ENCODE measurements at regions not wholly inside any gene's neighbourhood (a gene's known extent, or its start where the extent isn't known, plus 50 kb on each side); places are given as distances from the start of the nearest gene placed in this dataset.
"Not testable (repeated sequence)": the region's sequence is repeated elsewhere in the genome, so short reads cannot be mapped to it uniquely, and the experiment has no call there.

- DNase-seq, result no peak
These were observed 385.4 kb upstream of the GYPC start for GRCh38 chr2:126270587-126270986.

- DNase-seq, result no peak
These were observed 383.6 kb upstream of the GYPC start for GRCh38 chr2:126272401-126272800.

DNA sequence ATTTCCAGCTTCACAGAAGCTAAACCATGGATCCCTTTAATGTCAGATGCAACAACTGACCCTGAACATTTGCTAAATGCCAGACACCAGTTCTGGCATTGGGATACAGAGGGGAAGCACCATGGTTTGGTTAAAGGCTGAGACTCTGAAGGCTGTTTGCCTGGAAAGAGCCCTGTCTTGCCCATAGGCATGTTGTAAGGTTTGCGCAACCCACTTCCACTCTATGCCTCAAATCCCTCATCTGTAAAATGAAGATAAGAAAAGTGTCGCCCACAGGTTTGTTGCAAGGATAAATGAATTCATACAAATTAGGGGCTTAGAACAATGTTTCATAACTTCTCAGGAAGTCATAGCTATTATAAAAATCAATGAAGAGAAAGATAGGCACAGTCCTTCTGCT, 380.9 kb upstream of the GYPC start:
- DNase-seq, result no peak

GRCh38 chr2:126276268-126276667, 379.7 kb upstream of the GYPC start:
- DNase-seq, result not testable (repeated sequence)

GRCh38 chr2:126288362-126288761, 367.6 kb upstream of the GYPC start:
- DNase-seq, result no peak

DNA sequence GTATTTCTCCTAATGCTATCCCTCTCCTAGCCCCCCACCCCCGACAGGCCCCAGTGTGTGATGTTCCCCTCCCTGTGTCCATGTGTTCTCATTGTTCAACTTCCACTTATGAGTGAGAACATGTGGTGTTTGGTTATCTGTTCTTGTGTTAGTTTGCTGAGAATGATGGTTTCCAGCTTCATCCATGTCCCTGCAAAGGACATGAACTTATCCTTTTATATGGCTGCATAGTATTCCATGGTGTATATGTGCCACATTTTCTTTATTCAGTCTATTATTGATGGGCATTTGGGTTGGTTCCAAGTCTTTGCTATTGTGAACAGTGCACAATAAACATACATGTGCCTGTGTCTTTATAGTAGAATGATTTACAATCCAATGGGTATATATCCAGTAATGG, 362.0 kb upstream of the GYPC start:
- not testable (repeated sequence) for DNase-seq

DNA sequence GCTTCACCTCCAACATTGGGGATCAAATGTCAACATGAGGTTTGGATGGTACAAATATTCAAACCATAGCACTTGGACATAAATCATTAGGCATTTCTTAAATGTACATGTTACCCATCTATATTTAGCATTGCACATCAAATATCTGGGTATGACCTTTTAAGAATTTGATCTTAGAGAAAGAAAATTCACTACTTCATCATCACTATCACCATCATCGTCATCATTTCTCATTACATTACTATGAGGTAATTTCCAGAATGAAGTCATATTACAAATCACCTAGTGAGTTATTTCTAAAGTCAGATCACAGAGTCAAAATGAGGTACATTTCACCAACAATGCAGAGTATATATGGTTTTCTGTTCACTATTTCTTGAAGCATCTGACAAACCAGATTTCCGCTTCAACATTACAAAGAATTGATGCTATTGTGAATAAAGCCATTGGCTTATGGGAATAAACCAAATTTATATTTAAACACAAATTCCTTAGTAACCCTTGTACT, 356.4 kb upstream of the GYPC start:
- DNase-seq, result no peak

- no peak for DNase-seq
These were observed 355.6 kb upstream of the GYPC start for GRCh38 chr2:126300348-126300747.

DNA sequence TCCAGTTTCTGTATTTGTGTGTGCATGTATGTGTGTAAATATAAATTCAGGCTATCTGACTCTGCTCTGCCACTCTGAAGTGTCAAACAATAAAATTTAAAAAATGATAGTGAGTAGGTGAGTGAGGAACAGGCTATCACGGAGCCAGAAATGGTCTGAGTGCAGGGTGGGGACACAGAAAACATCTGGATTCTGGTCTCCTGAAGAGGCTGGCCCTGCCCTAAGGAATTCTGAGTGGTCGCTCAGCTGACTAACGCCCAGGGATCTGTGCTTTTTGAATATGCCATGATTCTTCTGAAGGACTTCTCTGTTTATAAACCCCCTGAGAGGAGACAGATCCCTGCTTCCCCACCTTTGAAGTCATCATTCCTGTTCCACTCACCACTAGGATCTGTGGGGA, 353.9 kb upstream of the GYPC start:
- no peak for DNase-seq

GRCh38 chr2:126303113-126303512, 352.8 kb upstream of the GYPC start:
- DNase-seq, result no peak

GRCh38 chr2:126304154-126304553, 351.8 kb upstream of the GYPC start:
- no peak for DNase-seq

DNA sequence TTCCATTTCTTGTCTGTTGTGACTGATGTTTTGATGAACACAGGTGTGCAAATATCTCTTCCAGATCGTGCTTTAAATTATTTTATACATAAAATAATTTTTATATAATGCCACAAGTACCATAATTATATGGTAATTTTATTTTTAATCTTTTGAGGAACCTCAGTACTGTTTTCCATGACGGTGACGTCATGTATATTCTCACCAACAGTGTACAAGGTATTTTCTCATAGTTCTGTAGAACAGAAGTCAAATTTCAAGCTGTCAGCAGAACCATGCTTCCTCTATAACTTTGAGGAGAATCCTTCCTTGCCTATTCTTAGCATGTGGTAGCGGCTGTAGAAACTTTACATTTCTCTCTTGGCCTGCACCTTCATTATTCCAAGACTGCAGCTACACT, 349.4 kb upstream of the GYPC start:
- DNase-seq, result no peak

- no peak for DNase-seq
These were observed 348.2 kb upstream of the GYPC start for GRCh38 chr2:126307740-126308139.

GRCh38 chr2:126309185-126309584, 346.8 kb upstream of the GYPC start:
- DNase-seq, result no peak

DNA sequence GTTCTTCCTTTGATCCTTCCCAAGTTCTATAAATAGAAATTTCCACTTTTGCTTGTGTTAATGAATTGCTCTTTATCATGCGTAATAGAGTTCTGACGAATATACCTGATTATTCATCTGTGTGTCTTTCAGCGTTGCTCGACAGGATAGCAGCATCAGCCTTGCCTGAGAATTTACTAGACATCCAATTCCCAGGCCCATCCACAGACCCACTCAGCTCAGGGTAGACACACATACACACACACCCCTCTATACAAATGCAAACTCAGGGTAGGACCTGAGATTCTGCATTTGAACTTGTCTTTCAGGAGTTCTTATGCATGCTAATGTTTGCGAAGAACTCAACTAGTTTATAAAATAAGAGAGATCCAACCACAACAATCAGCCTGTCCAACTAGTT, 343.4 kb upstream of the GYPC start:
- DNase-seq, result no peak

- no peak for DNase-seq
These were observed 340.1 kb upstream of the GYPC start for GRCh38 chr2:126315828-126316227.

GRCh38 chr2:126317790-126318431, 338.0 kb upstream of the GYPC start:
- DNase-seq, result no peak

DNA sequence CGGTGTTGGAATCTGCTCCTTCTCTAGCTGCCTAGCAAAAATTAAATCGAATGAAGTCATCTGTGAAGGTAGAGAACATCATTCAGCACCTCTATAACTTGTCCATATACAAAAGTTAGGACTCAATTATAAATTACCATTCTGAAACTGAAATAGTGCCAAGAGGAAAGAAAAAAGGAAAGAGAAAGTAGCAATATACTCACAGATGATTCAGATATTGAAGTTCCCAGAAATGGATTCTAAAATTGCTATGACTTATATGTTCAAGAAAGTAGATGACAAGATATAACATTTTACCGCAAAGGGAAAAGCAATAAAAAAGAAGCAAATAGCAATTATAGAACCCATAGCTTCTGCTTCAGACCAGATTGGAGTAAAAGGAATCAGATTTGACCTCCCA, 333.6 kb upstream of the GYPC start:
- no peak for DNase-seq

- no peak for DNase-seq
These were observed 330.8 kb upstream of the GYPC start for GRCh38 chr2:126325202-126325601.

DNA sequence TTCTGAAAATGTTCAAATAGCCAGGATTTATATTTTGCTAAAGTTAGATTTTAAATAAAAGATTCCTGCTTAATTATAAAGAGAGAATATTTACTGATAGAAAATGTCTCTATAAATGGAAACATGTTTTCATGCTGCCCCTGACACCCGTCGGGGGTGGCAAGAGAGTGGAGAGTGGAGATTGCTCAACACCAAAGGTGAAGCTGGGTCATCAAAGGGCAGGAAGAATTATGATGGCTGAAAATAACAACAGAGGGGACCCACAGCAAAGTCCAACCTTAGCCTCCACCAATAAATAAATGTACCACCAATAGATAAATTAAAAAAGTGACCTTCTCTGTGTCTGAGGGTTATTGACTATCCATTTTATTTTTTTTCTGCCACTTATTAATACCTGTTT, 326.8 kb upstream of the GYPC start:
- no peak for DNase-seq

GRCh38 chr2:126342457-126342856, 313.5 kb upstream of the GYPC start:
- DNase-seq, result no peak

DNA sequence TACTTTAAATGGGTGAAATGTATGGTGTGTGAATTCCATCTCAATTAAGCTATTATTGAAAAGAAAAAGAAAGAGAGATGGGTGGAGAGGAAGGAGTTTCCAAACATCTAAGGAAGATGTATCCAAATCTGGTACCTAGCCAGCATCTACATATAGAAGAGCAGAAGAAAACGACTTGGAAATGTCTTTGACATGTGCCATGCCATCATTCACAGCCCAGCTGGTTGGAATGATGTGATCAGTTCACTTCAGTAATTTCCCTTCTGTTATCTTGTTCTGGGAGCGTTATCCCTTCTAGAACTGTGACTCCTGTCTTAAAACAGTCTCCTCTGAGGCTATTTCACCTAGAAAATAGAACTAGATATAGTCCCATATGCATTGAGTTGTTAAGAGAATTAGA, 312.8 kb upstream of the GYPC start:
- DNase-seq, result no peak

DNA sequence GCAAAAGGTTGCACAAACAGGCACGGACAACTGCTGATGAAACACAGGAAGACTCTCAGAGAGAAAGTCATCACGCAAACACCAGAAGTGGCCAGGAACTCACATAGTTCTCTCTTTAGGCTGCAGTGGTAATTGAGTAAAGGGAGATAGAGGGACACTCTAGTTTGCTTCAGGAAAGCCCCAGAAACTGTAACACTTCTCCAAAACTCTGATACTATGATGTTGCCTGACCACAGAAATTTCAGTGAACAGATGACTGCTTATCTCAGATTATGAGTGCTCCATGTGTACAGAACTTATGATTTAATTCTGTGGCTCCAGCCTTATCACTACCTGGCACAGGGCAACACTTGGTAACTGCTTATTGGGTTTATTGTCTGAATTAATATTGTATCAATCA, 311.5 kb upstream of the GYPC start:
- DNase-seq, result no peak

GRCh38 chr2:126345691-126346090, 310.3 kb upstream of the GYPC start:
- no peak for DNase-seq

GRCh38 chr2:126356631-126357030, 299.3 kb upstream of the GYPC start:
- DNase-seq, result no peak

- no peak for DNase-seq
These were observed 297.8 kb upstream of the GYPC start for GRCh38 chr2:126358122-126358521.

All from NCI-H187 treated with DMSO at 0.1 percent for 48 hours (cell line).